K562 (cell line): ENCODE measurements at regions not wholly inside any gene's neighbourhood (a gene's known extent, or its start where the extent isn't known, plus 50 kb on each side); places are given as distances from the start of the nearest gene placed in this dataset.

Experiments
- ATAC-seq: fragments of 200-7000 bp; cut with Tn5 transposase; 3 replicates; pipeline ENCODE4 v1.9.1; 2020; ENCODE audit warnings: moderate library complexity
- BruUV-seq: library from RNA; stranded (reverse); fragments of 400-500 nt; replicated peaks from 2 replicates; lab custom pipeline; 2021; lab: Mats Ljungman, UMichigan
- CTCF ChIA-PET: fragments of 300-600 bp; formaldehyde crosslinking; extraction: SDS; loops from one replicate; lab custom pipeline; 2021; ENCODE audit warnings: low intra/inter-chr PET ratio; lab: Yijun Ruan, JAX
- POLR2A ChIA-PET: fragments of 300-600, 350-650 bp; sonication (Branson Sonifier 250); formaldehyde crosslinking; extraction: SDS; loops from one replicate; lab custom pipeline; 2021; ENCODE audit warnings: antibody characterized with exemption, inconsistent platforms; lab: Yijun Ruan, JAX
- DNase-seq, 4 experiments: peaks; one replicate each; pipeline versions ENCODE4 v3.0.0 to v3.0.0-alpha.2; 2011 to 2018; ENCODE audit warnings: low spot score in 3 of 4, mixed read lengths in 3 of 4; ENCODE audit errors: extremely low read depth in 1 of 4
- FAIRE-seq: peaks from 2 replicates; lab custom pipeline; 2011; peaks lifted over from hg19 to GRCh38; lab: Jason Lieb, UNC
- H2AFZ ChIP-seq: 2 replicates; pipeline ENCODE4 v1.6.0; 2011; ENCODE audit warnings: low read depth, low read length, control low read depth, inconsistent platforms
- H3K27ac ChIP-seq: fragments of 200-600 bp; 3 replicates; pipeline ENCODE4 v1.8.0; 2011; ENCODE audit warnings: low read depth, mild to moderate bottlenecking, control low read depth, inconsistent platforms, low read length, moderate library complexity, mixed read lengths; ENCODE audit errors: extremely low read depth
- H3K27me3 ChIP-seq, 2 experiments: fragments of 300-600 bp in 1 of 2; 2 replicates in 1 of 2; 3 replicates in 1 of 2; pipeline versions ENCODE4 v1.6.0 to v1.8.0; 2011; ENCODE audit warnings: inconsistent platforms in 2 of 2, low read length in 2 of 2, mild to moderate bottlenecking in 1 of 2, mixed read lengths in 1 of 2, moderate library complexity in 1 of 2; ENCODE audit not compliant: control insufficient read depth in 2 of 2, insufficient read depth in 2 of 2
- H3K36me3 ChIP-seq: fragments of 300-600 bp; 3 replicates; pipeline ENCODE4 v1.8.0; 2011; ENCODE audit warnings: mild to moderate bottlenecking, low read length, inconsistent platforms; ENCODE audit not compliant: control insufficient read depth, insufficient read depth
- H3K4me1 ChIP-seq, 2 experiments: fragments of 200-600 bp in 1 of 2; replicated peaks in 1 of 2; 2 replicates in 1 of 2; 3 replicates in 1 of 2; pipeline versions ENCODE4 v1.5.1 to v1.8.0; 2011; ENCODE audit warnings: inconsistent platforms in 2 of 2, low read length in 2 of 2, mild to moderate bottlenecking in 1 of 2, mixed read lengths in 1 of 2, moderate library complexity in 1 of 2; ENCODE audit not compliant: control insufficient read depth in 2 of 2, insufficient read depth in 2 of 2
- H3K4me2 ChIP-seq: 2 replicates; pipeline ENCODE4 v1.6.1; 2011; ENCODE audit warnings: low read length, control low read depth, inconsistent platforms, mixed read lengths; ENCODE audit not compliant: insufficient read depth
- H3K4me3 ChIP-seq: fragments of 200-600 bp; sonication (generic), shearing (Covaris generic); 2 replicates; pipeline ENCODE4 v1.5.1; 2016; ENCODE audit warnings: control low read depth, inconsistent platforms
- H3K79me2 ChIP-seq: fragments of 200-600 bp; 3 replicates; pipeline ENCODE4 v1.8.0; 2011; ENCODE audit warnings: low read length, inconsistent platforms; ENCODE audit not compliant: control insufficient read depth, insufficient read depth
- H3K9ac ChIP-seq, 2 experiments: 2 replicates each; pipeline versions ENCODE4 v1.6.0 to v1.6.1; 2011; ENCODE audit warnings: low read depth in 2 of 2, low read length in 2 of 2, control low read depth in 1 of 2, inconsistent platforms in 1 of 2, mild to moderate bottlenecking in 1 of 2, mixed read lengths in 1 of 2; ENCODE audit not compliant: insufficient read depth in 1 of 2
- H3K9me1 ChIP-seq: one replicate; pipeline ENCODE4 v1.6.0; 2011; ENCODE audit warnings: inconsistent platforms, mild to moderate bottlenecking, low read length, moderate library complexity; ENCODE audit not compliant: control insufficient read depth, insufficient read depth
- H3K9me3 ChIP-seq: replicated peaks from 2 replicates; pipeline ENCODE4 v1.5.1; 2011; ENCODE audit warnings: low read depth, low read length, inconsistent platforms; ENCODE audit not compliant: control insufficient read depth, insufficient read depth
- H4K20me1 ChIP-seq: replicated peaks from 2 replicates; pipeline ENCODE4 v1.6.1; 2011; ENCODE audit warnings: low read length, inconsistent platforms, mixed read lengths; ENCODE audit not compliant: control insufficient read depth, insufficient read depth
- GABPA ChIP-seq: fragments of 200-800 bp; sonication (Bioruptor generic); conservative IDR thresholded peaks from 2 replicates; pipeline ENCODE4 v1.6.1; 2016; ENCODE audit warnings: low read depth, missing genetic modification characterization, missing compliant biosample characterization
- ILK ChIP-seq: fragments of 450-650 bp; IDR thresholded peaks from 2 replicates; pipeline ENCODE4 v1.6.1; 2016; ENCODE audit warnings: missing genetic modification characterization, low read depth, mild to moderate bottlenecking, missing compliant biosample characterization, moderate library complexity, borderline replicate concordance
- STAG1 ChIP-seq: sonication (generic); formaldehyde crosslinking; IDR thresholded peaks from 2 replicates; pipeline ENCODE4 v1.5.0; 2020; ENCODE audit warnings: missing genetic modification reagents, borderline replicate concordance
- ZNF263 ChIP-seq: sonication (generic); formaldehyde crosslinking; IDR thresholded peaks from 2 replicates; pipeline ENCODE4 v1.8.0; 2022; ENCODE audit warnings: mild to moderate bottlenecking, missing genetic modification reagents, borderline replicate concordance
- ZNF324 ChIP-seq: fragments of 250-450 bp; sonication (Bioruptor Pico); IDR thresholded peaks from 2 replicates; pipeline ENCODE4 v1.4.0; 2020; ENCODE audit warnings: mild to moderate bottlenecking
- WGBS: fragments of 100-300 bp; shearing (Covaris generic); methylation state at CpG from one replicate; pipeline ENCODE4 v1.1.6; 2016; ENCODE audit warnings: low coverage, mixed read lengths; ENCODE audit not compliant: insufficient coverage; ENCODE audit errors: missing lambda C conversion rate; 5-methylcytosine and 5-hydroxymethylcytosine counted together
- in situ Hi-C: fragments of 300-500 bp; cut with MboI; formaldehyde crosslinking; loops from 4 replicates; pipeline ENCODE4 v1.15.0; 2018; ENCODE audit warnings: inconsistent platforms, mixed read lengths
- intact Hi-C: fragments of 100-400 bp; cut with micrococcal nuclease; formaldehyde crosslinking; loops from 2 replicates; pipeline ENCODE4 v1.14.2; 2022
- TF ChIP-seq, protein P1 (sequence below): fragments of 450-650 bp; IDR thresholded peaks from 2 replicates; pipeline ENCODE4 v1.6.1; 2016; ENCODE audit warnings: low read depth, mild to moderate bottlenecking, moderate library complexity

DNA sequence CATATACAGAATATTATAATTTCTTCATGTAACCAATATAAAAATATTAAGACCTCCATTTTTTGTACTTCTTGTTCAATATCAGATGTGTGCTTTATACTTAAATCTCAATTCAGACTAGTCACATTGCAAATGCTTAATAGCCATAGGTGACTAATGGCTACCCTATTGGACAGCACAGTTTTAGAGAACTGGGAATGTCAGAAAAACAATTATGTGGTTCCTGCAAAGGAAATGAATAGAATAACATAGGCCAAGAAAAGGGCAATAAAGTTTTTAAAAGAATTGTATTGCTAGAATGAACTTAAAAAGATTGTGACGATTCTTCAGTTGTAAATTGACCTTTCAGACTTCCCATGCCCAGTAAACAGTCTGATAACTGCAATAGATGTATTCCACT is 843.0 kb downstream of the METTL15 start:
- H3K9me1 ChIP-seq: no peaks in the 10 kb centered on the region
- H4K20me1 ChIP-seq: no peaks in the 10 kb centered on the region
- no peak overlapping the region for H3K4me3 ChIP-seq
- no peak overlapping the region for H3K27ac ChIP-seq
- H3K27me3 ChIP-seq: no peaks in the 10 kb centered on the region
- H3K36me3 ChIP-seq: no peaks in the 10 kb centered on the region
- TF ChIP-seq STAG1 (CRISPR knock-in tag) (no peak), GABPA (no peak), ILK (no peak), ZNF263 (CRISPR knock-in tag) (no peak)
- WGBS: 0% methylated on average over 1 of the region's 1 CpG
- in situ Hi-C loops (no loop called here), intact Hi-C loops (no loop called here)
- H3K4me2 ChIP-seq: no peak overlapping the region
- ATAC-seq (no peak), DNase-seq (no peak), FAIRE-seq (no peak)
- H3K4me1 ChIP-seq: no peaks in the 10 kb centered on the region
- CTCF ChIA-PET: no interaction called here
- 0 out of 2 replicates have a peak, but pooled peaks cover 1% of the 10 kb centered on the region for H3K9me3 ChIP-seq
- no peak overlapping the region for H2AFZ ChIP-seq
- no peak overlapping the region for H3K9ac ChIP-seq
- POLR2A ChIA-PET: no interaction called here
- no TSS peak for BruUV-seq
- no peaks in the 10 kb centered on the region for H3K79me2 ChIP-seq

DNA sequence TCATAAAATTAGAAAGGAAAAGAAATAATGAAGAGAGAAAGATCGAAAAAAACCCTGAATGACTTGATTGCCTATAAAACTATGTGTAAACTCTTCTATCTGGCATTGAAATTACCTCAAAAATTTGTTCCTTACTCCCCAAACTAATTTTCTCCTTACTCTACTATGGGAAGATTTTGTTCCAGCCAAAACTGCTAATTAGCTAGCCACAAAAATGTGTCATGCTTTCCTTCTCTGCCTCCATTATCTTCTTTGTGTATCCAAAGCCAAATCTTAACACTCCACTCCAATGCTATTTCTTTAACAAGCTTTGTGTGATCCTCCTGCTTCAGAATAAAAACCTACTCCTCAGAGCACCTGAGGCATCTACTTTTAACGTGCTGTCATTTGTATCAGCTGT is 831.2 kb downstream of the METTL15 start:
- Histone ChIP-seq H2AFZ (no peak overlapping the region), H3K9ac (no peak overlapping the region), H4K20me1 (no peaks in the 10 kb centered on the region), H3K4me3 (no peak overlapping the region), H3K36me3 (no peaks in the 10 kb centered on the region), H3K9me1 (no peaks in the 10 kb centered on the region), H3K4me2 (no peak overlapping the region), H3K79me2 (no peaks in the 10 kb centered on the region), H3K27ac (no peak overlapping the region), H3K4me1 (no peaks in the 10 kb centered on the region), H3K9me3 (no peaks in the 10 kb centered on the region), H3K27me3 (no peaks in the 10 kb centered on the region)
- no TSS peak for BruUV-seq
- ChIA-PET POLR2A (no interaction called here), CTCF (no interaction called here)
- ATAC-seq (no peak), FAIRE-seq (no peak), DNase-seq (no peak)
- in situ Hi-C loops: no loop called here
- TF ChIP-seq, protein P1, sequence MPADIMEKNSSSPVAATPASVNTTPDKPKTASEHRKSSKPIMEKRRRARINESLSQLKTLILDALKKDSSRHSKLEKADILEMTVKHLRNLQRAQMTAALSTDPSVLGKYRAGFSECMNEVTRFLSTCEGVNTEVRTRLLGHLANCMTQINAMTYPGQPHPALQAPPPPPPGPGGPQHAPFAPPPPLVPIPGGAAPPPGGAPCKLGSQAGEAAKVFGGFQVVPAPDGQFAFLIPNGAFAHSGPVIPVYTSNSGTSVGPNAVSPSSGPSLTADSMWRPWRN: no peak
- TF ChIP-seq ZNF324 (CRISPR knock-in tag): no peak
- 0% methylated on average over 2 of the region's 2 CpGs for WGBS
- intact Hi-C loops: no loop called here
